Activated naive CD4-positive, alpha-beta T cell treated with anti-CD3 and anti-CD28 coated beads for 36 hours (primary cell): ENCODE measurements at regions not wholly inside any gene's neighbourhood (a gene's known extent, or its start where the extent isn't known, plus 50 kb on each side); places are given as distances from the start of the nearest gene placed in this dataset.
"Not testable (repeated sequence)": the region's sequence is repeated elsewhere in the genome, so short reads cannot be mapped to it uniquely, and the experiment has no call there.

Experiments
- CTCF ChIA-PET: fragments of 350-600 bp; sonication (Branson Sonifier 250); formaldehyde crosslinking; loops from one replicate; lab custom pipeline; 2021; ENCODE audit warnings: antibody characterized with exemption; lab: Charles Lee
- DNase-seq: peaks from one replicate; pipeline ENCODE4 v3.0.0-alpha.2; 2020
- H3K27ac Mint-ChIP-seq: one replicate; pipeline ENCODE4 v1.8.0; 2021; ENCODE audit warnings: mild to moderate bottlenecking, mixed read lengths
- H3K27me3 Mint-ChIP-seq: one replicate; pipeline ENCODE4 v1.8.0; 2021; ENCODE audit warnings: low read depth, mixed read lengths
- H3K36me3 Mint-ChIP-seq: one replicate; pipeline ENCODE4 v1.8.0; 2021; ENCODE audit warnings: low read depth, mixed read lengths
- H3K4me1 Mint-ChIP-seq: one replicate; pipeline ENCODE4 v1.8.0; 2021; ENCODE audit warnings: low read depth, mixed read lengths
- H3K4me3 Mint-ChIP-seq: one replicate; pipeline ENCODE4 v1.8.0; 2021; ENCODE audit warnings: mild to moderate bottlenecking, moderate library complexity, mixed read lengths
- H3K9me3 Mint-ChIP-seq: one replicate; pipeline ENCODE4 v1.8.0; 2021; ENCODE audit warnings: mixed read lengths
- intact Hi-C: fragments of 100-400 bp; cut with micrococcal nuclease; formaldehyde crosslinking; loops from one replicate; pipeline ENCODE4 v1.15.1; 2023

- DNase-seq, H3K36me3 Mint-ChIP-seq, CTCF ChIA-PET, H3K4me1 Mint-ChIP-seq, H3K4me3 Mint-ChIP-seq, H3K27ac Mint-ChIP-seq, H3K27me3 Mint-ChIP-seq, intact Hi-C loops: not testable (repeated sequence)
- H3K9me3 Mint-ChIP-seq, result peaks cover 38% of the 10 kb centered on the region
Measured at GRCh38 chr6:86872810-86873209, 64.5 kb upstream of the HTR1E start.

- no peak overlapping the region for H3K27ac Mint-ChIP-seq
- intact Hi-C loops, result no loop called here
- H3K27me3 Mint-ChIP-seq, result no peaks in the 10 kb centered on the region
- CTCF ChIA-PET, result no interaction called here
- no peak overlapping the region for H3K4me3 Mint-ChIP-seq
- peaks cover 1% of the 10 kb centered on the region for H3K36me3 Mint-ChIP-seq
- peaks cover 42% of the 10 kb centered on the region for H3K9me3 Mint-ChIP-seq
- DNase-seq, result no peak
- no peaks in the 10 kb centered on the region for H3K4me1 Mint-ChIP-seq
Measured at GRCh38 chr6:86871681-86872080, 65.6 kb upstream of the HTR1E start.

- peaks cover 40% of the 10 kb centered on the region for H3K9me3 Mint-ChIP-seq
- no peak overlapping the region for H3K27ac Mint-ChIP-seq
- intact Hi-C loops, result no loop called here
- H3K27me3 Mint-ChIP-seq, result no peaks in the 10 kb centered on the region
- H3K4me3 Mint-ChIP-seq, result no peak overlapping the region
- CTCF ChIA-PET, result no interaction called here
- no peak for DNase-seq
- peaks cover 1% of the 10 kb centered on the region for H3K36me3 Mint-ChIP-seq
- H3K4me1 Mint-ChIP-seq, result no peaks in the 10 kb centered on the region
Measured at GRCh38 chr6:86869500-86869899, 67.8 kb upstream of the HTR1E start.

- CTCF ChIA-PET, result no interaction called here
- DNase-seq, result no peak
- H3K27ac Mint-ChIP-seq, result no peak overlapping the region
- H3K36me3 Mint-ChIP-seq, result no peaks in the 10 kb centered on the region
- H3K4me3 Mint-ChIP-seq, result no peak overlapping the region
- intact Hi-C loops, result loop anchor here (5.0 kb wide), 1 partner anchor 168 kb away; no protein-coding TSS in a partner anchor
- H3K9me3 Mint-ChIP-seq, result no peaks in the 10 kb centered on the region
- H3K4me1 Mint-ChIP-seq, result no peaks in the 10 kb centered on the region
- no peaks in the 10 kb centered on the region for H3K27me3 Mint-ChIP-seq
Measured at GRCh38 chr6:86859513-86859912, 77.8 kb upstream of the HTR1E start.

GRCh38 chr6:86858970-86859369 is 78.4 kb upstream of the HTR1E start:
- Mint-ChIP-seq H3K9me3 (no peaks in the 10 kb centered on the region), H3K27me3 (no peaks in the 10 kb centered on the region), H3K4me1 (no peaks in the 10 kb centered on the region), H3K27ac (no peak overlapping the region), H3K36me3 (no peaks in the 10 kb centered on the region), H3K4me3 (no peak overlapping the region)
- DNase-seq, result no peak
- intact Hi-C loops, result loop anchor here (5.0 kb wide), 1 partner anchor 168 kb away; no protein-coding TSS in a partner anchor
- CTCF ChIA-PET, result interaction anchor here (0.7 kb wide), 1 partner anchor 1141 kb away, joined by 3 read pairs; no protein-coding TSS in a partner anchor

- Mint-ChIP-seq H3K27ac (no peak overlapping the region), H3K36me3 (no peaks in the 10 kb centered on the region), H3K27me3 (no peaks in the 10 kb centered on the region), H3K9me3 (no peaks in the 10 kb centered on the region), H3K4me1 (no peaks in the 10 kb centered on the region), H3K4me3 (no peak overlapping the region)
- CTCF ChIA-PET, result no interaction called here
- intact Hi-C loops, result loop anchor here (1.0 to 5.0 kb wide), 3 partner anchors 170 to 1101 kb away; no protein-coding TSS in a partner anchor
- DNase-seq, result no peak
Measured at GRCh38 chr6:86857783-86858182, 79.5 kb upstream of the HTR1E start.

GRCh38 chr6:86856937-86857563 is 80.3 kb upstream of the HTR1E start:
- CTCF ChIA-PET, result interaction anchor here (1.1 kb wide), 1 partner anchor 933 kb away, joined by 3 read pairs; no protein-coding TSS in a partner anchor

GRCh38 chr6:86856379-86856778 is 80.9 kb upstream of the HTR1E start:
- Mint-ChIP-seq H3K4me1 (no peaks in the 10 kb centered on the region), H3K4me3 (no peak overlapping the region), H3K9me3 (no peaks in the 10 kb centered on the region), H3K36me3 (no peaks in the 10 kb centered on the region), H3K27me3 (no peaks in the 10 kb centered on the region), H3K27ac (no peak overlapping the region)
- intact Hi-C loops, result loop anchor here (2.0 to 5.0 kb wide), 2 partner anchors 171 to 1100 kb away; no protein-coding TSS in a partner anchor
- CTCF ChIA-PET, result interaction anchor here (1.1 kb wide), 1 partner anchor 933 kb away, joined by 3 read pairs; no protein-coding TSS in a partner anchor
- no peak for DNase-seq

More at GRCh38 chr6:86856937-86857563, 80.3 kb upstream of the HTR1E start:
- peak; percentile 58 for DNase-seq
- no peaks in the 10 kb centered on the region for H3K36me3 Mint-ChIP-seq
- no peaks in the 10 kb centered on the region for H3K27me3 Mint-ChIP-seq
- H3K9me3 Mint-ChIP-seq, result no peaks in the 10 kb centered on the region
- no peaks in the 10 kb centered on the region for H3K4me1 Mint-ChIP-seq
- no peak overlapping the region for H3K27ac Mint-ChIP-seq
- no peak overlapping the region for H3K4me3 Mint-ChIP-seq
- intact Hi-C loops, result loop anchor here (1.0 to 5.0 kb wide), 3 partner anchors 170 to 1100 kb away; no protein-coding TSS in a partner anchor

- Mint-ChIP-seq H3K36me3 (no peaks in the 10 kb centered on the region), H3K4me1 (no peaks in the 10 kb centered on the region), H3K27ac (no peak overlapping the region), H3K9me3 (no peaks in the 10 kb centered on the region), H3K4me3 (no peak overlapping the region), H3K27me3 (no peaks in the 10 kb centered on the region)
- DNase-seq, result no peak
- CTCF ChIA-PET, result no interaction called here
- intact Hi-C loops, result no loop called here
Measured at GRCh38 chr6:86848986-86849385, 88.3 kb upstream of the HTR1E start.

- Mint-ChIP-seq H3K4me1 (no peaks in the 10 kb centered on the region), H3K4me3 (no peak overlapping the region), H3K36me3 (no peaks in the 10 kb centered on the region), H3K9me3 (no peaks in the 10 kb centered on the region), H3K27me3 (no peaks in the 10 kb centered on the region), H3K27ac (no peak overlapping the region)
- intact Hi-C loops, result no loop called here
- DNase-seq, result no peak
- CTCF ChIA-PET, result no interaction called here
Measured at GRCh38 chr6:86832686-86833085, 104.6 kb upstream of the HTR1E start.

GRCh38 chr6:86825436-86825835 is 111.9 kb upstream of the HTR1E start:
- H3K9me3 Mint-ChIP-seq, result no peaks in the 10 kb centered on the region
- DNase-seq, result no peak
- intact Hi-C loops, result no loop called here
- no peak overlapping the region for H3K27ac Mint-ChIP-seq
- H3K4me3 Mint-ChIP-seq, result no peak overlapping the region
- H3K27me3 Mint-ChIP-seq, result no peaks in the 10 kb centered on the region
- CTCF ChIA-PET, result interaction anchor here (0.6 to 1.5 kb wide), 2 partner anchors 14 to 1615 kb away, joined by 3 to 4 read pairs; no protein-coding TSS in a partner anchor
- H3K36me3 Mint-ChIP-seq, result no peaks in the 10 kb centered on the region
- H3K4me1 Mint-ChIP-seq, result no peaks in the 10 kb centered on the region

- H3K27me3 Mint-ChIP-seq, result no peaks in the 10 kb centered on the region
- H3K4me3 Mint-ChIP-seq, result no peak overlapping the region
- no peaks in the 10 kb centered on the region for H3K36me3 Mint-ChIP-seq
- peaks cover 5% of the 10 kb centered on the region for H3K9me3 Mint-ChIP-seq
- CTCF ChIA-PET, result no interaction called here
- H3K27ac Mint-ChIP-seq, result no peak overlapping the region
- no peak for DNase-seq
- no peaks in the 10 kb centered on the region for H3K4me1 Mint-ChIP-seq
- intact Hi-C loops, result no loop called here
Measured at GRCh38 chr6:86822747-86823146, 114.6 kb upstream of the HTR1E start.

GRCh38 chr6:86820750-86821149 is 116.6 kb upstream of the HTR1E start:
- no peaks in the 10 kb centered on the region for H3K36me3 Mint-ChIP-seq
- H3K9me3 Mint-ChIP-seq, result peaks cover 5% of the 10 kb centered on the region
- no peaks in the 10 kb centered on the region for H3K4me1 Mint-ChIP-seq
- no peak overlapping the region for H3K27ac Mint-ChIP-seq
- CTCF ChIA-PET, result no interaction called here
- H3K4me3 Mint-ChIP-seq, result no peak overlapping the region
- intact Hi-C loops, result no loop called here
- no peaks in the 10 kb centered on the region for H3K27me3 Mint-ChIP-seq
- DNase-seq, result no peak
